B cell (primary cell): ENCODE measurements at regions not wholly inside any gene's neighbourhood (a gene's known extent, or its start where the extent isn't known, plus 50 kb on each side); places are given as distances from the start of the nearest gene placed in this dataset.

Experiments
- ATAC-seq: fragments of 200-7000 bp; cut with Tn5 transposase; one replicate; pipeline ENCODE4 v1.10.0; 2021; ENCODE audit warnings: low read depth, mild to moderate bottlenecking, moderate number of reproducible peaks, moderate library complexity
- CTCF ChIA-PET: fragments of 350-600 bp; sonication (Branson Sonifier 250); formaldehyde crosslinking; loops from one replicate; lab custom pipeline; 2021; ENCODE audit warnings: antibody characterized with exemption, inconsistent platforms; lab: Charles Lee
- POLR2A ChIA-PET: fragments of 350-600 bp; sonication (Branson Sonifier 250); formaldehyde crosslinking; loops from one replicate; lab custom pipeline; 2021; ENCODE audit warnings: antibody characterized with exemption; lab: Charles Lee
- DNase-seq: peaks from one replicate; pipeline ENCODE4 v3.0.0; 2013
- H2AFZ ChIP-seq: 2 replicates; pipeline ENCODE4 v1.6.1; 2012; ENCODE audit warnings: mild to moderate bottlenecking, low read depth, low read length; ENCODE audit not compliant: insufficient read depth, poor library complexity, severe bottlenecking
- H3K27ac ChIP-seq, 2 donors: 1 replicate in 1 of 2; 2 replicates in 1 of 2; pipeline ENCODE4 v1.5.1; 2012 to 2013; ENCODE audit warnings: low read length in 2 of 2, mild to moderate bottlenecking in 2 of 2, moderate library complexity in 1 of 2
- H3K27me3 ChIP-seq, 4 experiments: fragments of 200-600 bp in 1 of 4; sonication (generic) in 1 of 4; replicated peaks in 1 of 4; 1 replicate in 2 of 4; 2 replicates in 2 of 4; pipeline versions ENCODE4 v1.6.1 to v1.7.0; 2013 to 2016; ENCODE audit warnings: low read length in 3 of 4, mild to moderate bottlenecking in 2 of 4, mixed read lengths in 1 of 4, moderate library complexity in 1 of 4; ENCODE audit not compliant: insufficient read depth in 4 of 4, control insufficient read depth in 3 of 4; ENCODE audit errors: control extremely low read depth in 1 of 4
- H3K36me3 ChIP-seq, 2 experiments: replicated peaks in 1 of 2; 1 replicate in 1 of 2; 2 replicates in 1 of 2; pipeline versions ENCODE4 v1.6.1 to v1.7.1; 2013; ENCODE audit warnings: low read length in 1 of 2; ENCODE audit not compliant: insufficient read depth in 2 of 2, control insufficient read depth in 1 of 2; ENCODE audit errors: control extremely low read depth in 1 of 2, extremely low read depth in 1 of 2
- H3K4me1 ChIP-seq, 2 donors: fragments of 200-600 bp in 1 of 2; sonication (generic) in 1 of 2; 1 replicate in 1 of 2; 2 replicates in 1 of 2; pipeline versions ENCODE4 v1.5.1 to v1.6.1; 2013 to 2017; ENCODE audit warnings: low read length in 2 of 2; ENCODE audit not compliant: control insufficient read depth in 2 of 2, insufficient read depth in 2 of 2
- H3K4me2 ChIP-seq: replicated peaks from 2 replicates; pipeline ENCODE3; 2012; ENCODE audit warnings: mild to moderate bottlenecking, low read depth, low read length; ENCODE audit not compliant: poor library complexity, severe bottlenecking
- H3K4me3 ChIP-seq, 5 experiments: fragments of 200-600 bp in 1 of 5; sonication (generic) in 1 of 5; 1 replicate in 3 of 5; 2 replicates in 2 of 5; pipeline versions ENCODE4 v1.5.1 to v1.7.0; 2011 to 2016; ENCODE audit warnings: low read length in 4 of 5, mild to moderate bottlenecking in 4 of 5, low read depth in 2 of 5, control low read depth in 1 of 5, moderate library complexity in 1 of 5; ENCODE audit not compliant: insufficient read depth in 1 of 5; ENCODE audit errors: control extremely low read depth in 1 of 5, extremely low read depth in 1 of 5
- H3K79me2 ChIP-seq: fragments of 200-600 bp; sonication (generic); one replicate; pipeline ENCODE4 v1.6.0; 2016; ENCODE audit warnings: low read length; ENCODE audit not compliant: control insufficient read depth, insufficient read depth
- H3K9ac ChIP-seq: fragments of 200-600 bp; sonication (generic); 2 replicates; pipeline ENCODE4 v1.6.1; 2017; ENCODE audit warnings: mild to moderate bottlenecking, low read length, moderate library complexity
- H3K9me3 ChIP-seq, 3 donors: one replicate each; pipeline versions ENCODE4 v1.6.1 to v1.7.1; 2013; ENCODE audit warnings: low read length in 2 of 3; ENCODE audit not compliant: control insufficient read depth in 2 of 3, insufficient read depth in 1 of 3; ENCODE audit errors: control extremely low read depth in 1 of 3
- H4K20me1 ChIP-seq: 2 replicates; pipeline ENCODE4 v1.6.0; 2012; ENCODE audit warnings: mild to moderate bottlenecking, low read length; ENCODE audit not compliant: insufficient read depth, control insufficient read depth, poor library complexity, severe bottlenecking
- H3K27ac Mint-ChIP-seq: one replicate; pipeline ENCODE4 v1.8.0; 2021; ENCODE audit warnings: mixed read lengths
- H3K27me3 Mint-ChIP-seq: one replicate; pipeline ENCODE4 v1.8.0; 2021; ENCODE audit warnings: mixed read lengths
- H3K4me1 Mint-ChIP-seq: one replicate; pipeline ENCODE4 v1.8.0; 2021; ENCODE audit warnings: mixed read lengths
- H3K4me3 Mint-ChIP-seq: one replicate; pipeline ENCODE4 v1.8.0; 2021; ENCODE audit warnings: mixed read lengths
- H3K9me3 Mint-ChIP-seq: one replicate; pipeline ENCODE4 v1.8.0; 2022; ENCODE audit warnings: mixed read lengths; ENCODE audit not compliant: insufficient read depth
- EZH2 ChIP-seq: IDR thresholded peaks from 2 replicates; pipeline ENCODE4 v1.6.1; 2012; ENCODE audit warnings: borderline replicate concordance, low read depth, mild to moderate bottlenecking, moderate library complexity, low read length; ENCODE audit not compliant: insufficient read depth, poor library complexity, severe bottlenecking
- WGBS: methylation state at CpG from one replicate; pipeline ENCODE4 v1.1.5; 2013; ENCODE audit warnings: missing lambda C conversion rate; ENCODE audit not compliant: insufficient coverage; 5-methylcytosine and 5-hydroxymethylcytosine counted together
- intact Hi-C: fragments of 100-400 bp; cut with micrococcal nuclease; formaldehyde crosslinking; loops from one replicate; pipeline ENCODE4 v1.10.0; 2022
- TF ChIP-seq, protein P1 (sequence below): fragments of 200-600 bp; IDR thresholded peaks from one replicate; pipeline ENCODE4 v1.8.0; 2022; ENCODE audit warnings: antibody characterized with exemption, mild to moderate bottlenecking

DNA sequence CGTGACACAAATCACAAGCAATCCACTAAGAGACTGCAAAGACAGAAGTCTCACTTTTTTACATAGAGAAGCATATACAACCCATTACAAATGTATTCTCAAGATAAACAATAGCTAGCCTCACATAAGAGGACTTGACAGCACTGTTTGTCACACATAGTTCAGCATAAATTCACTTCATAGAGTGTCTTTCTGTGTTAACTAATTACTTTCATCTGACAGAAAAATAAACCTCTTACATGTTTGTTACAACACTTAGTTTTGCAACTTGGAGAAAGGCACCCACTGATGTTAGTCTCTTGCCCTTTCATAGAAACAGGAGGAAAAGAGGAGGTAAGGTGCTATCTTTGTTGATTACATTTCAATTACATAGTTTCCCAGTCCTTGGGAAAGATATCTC, 2221.9 kb upstream of the RAG2 start:
- Mint-ChIP-seq H3K27ac (no peak overlapping the region), H3K4me1 (no peaks in the 10 kb centered on the region), H3K27me3 (no peaks in the 10 kb centered on the region), H3K9me3 (peaks cover 4% of the 10 kb centered on the region), H3K4me3 (no peak overlapping the region)
- intact Hi-C loops = no loop called here
- Histone ChIP-seq H3K9me3 (peaks cover 1 to 3% (median 3%) of the 10 kb centered on the region in 3 donors), H3K4me1 (no peaks in the 10 kb centered on the region), H3K27me3 (no peaks in the 10 kb centered on the region), H3K27ac (no peak overlapping the region), H4K20me1 (no peaks in the 10 kb centered on the region), H3K4me2 (no peak overlapping the region), H3K9ac (no peak overlapping the region), H3K36me3 (no peaks in the 10 kb centered on the region), H2AFZ (no peak overlapping the region), H3K79me2 (no peaks in the 10 kb centered on the region), H3K4me3 (no peak overlapping the region)
- WGBS = no CpG with 5 or more reads among the region's 1 CpG
- POLR2A ChIA-PET = no interaction called here
- CTCF ChIA-PET = no interaction called here
- no peak for DNase-seq
- TF ChIP-seq EZH2 = no peak
- TF ChIP-seq, protein P1, sequence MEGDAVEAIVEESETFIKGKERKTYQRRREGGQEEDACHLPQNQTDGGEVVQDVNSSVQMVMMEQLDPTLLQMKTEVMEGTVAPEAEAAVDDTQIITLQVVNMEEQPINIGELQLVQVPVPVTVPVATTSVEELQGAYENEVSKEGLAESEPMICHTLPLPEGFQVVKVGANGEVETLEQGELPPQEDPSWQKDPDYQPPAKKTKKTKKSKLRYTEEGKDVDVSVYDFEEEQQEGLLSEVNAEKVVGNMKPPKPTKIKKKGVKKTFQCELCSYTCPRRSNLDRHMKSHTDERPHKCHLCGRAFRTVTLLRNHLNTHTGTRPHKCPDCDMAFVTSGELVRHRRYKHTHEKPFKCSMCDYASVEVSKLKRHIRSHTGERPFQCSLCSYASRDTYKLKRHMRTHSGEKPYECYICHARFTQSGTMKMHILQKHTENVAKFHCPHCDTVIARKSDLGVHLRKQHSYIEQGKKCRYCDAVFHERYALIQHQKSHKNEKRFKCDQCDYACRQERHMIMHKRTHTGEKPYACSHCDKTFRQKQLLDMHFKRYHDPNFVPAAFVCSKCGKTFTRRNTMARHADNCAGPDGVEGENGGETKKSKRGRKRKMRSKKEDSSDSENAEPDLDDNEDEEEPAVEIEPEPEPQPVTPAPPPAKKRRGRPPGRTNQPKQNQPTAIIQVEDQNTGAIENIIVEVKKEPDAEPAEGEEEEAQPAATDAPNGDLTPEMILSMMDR = no peak
- ATAC-seq = no peak

DNA sequence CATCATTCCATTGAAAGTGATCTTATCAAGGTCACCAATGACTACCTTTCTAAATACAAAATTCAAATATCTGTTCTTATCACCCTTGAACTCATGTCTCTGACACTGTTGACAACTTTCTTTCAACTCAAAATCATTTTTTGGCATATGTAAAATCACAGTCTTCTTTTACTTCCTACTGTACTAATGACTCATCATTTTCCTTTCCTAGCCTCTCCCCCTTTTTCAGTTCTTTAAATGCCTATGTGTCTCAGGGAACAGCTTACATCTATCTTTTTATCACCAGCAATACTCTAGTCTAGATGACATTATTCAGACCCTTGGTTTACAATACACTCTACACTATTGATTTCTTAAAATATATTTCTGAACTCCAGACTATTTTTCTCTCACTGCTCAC, 2220.7 kb upstream of the RAG2 start:
- H3K36me3 ChIP-seq = no peaks in the 10 kb centered on the region
- no peak overlapping the region for H3K4me3 ChIP-seq
- no peaks in the 10 kb centered on the region for H3K27me3 ChIP-seq
- no peak overlapping the region for H2AFZ ChIP-seq
- POLR2A ChIA-PET = no interaction called here
- Mint-ChIP-seq H3K4me1 (no peaks in the 10 kb centered on the region), H3K4me3 (no peak overlapping the region), H3K9me3 (peaks cover 4% of the 10 kb centered on the region), H3K27me3 (no peaks in the 10 kb centered on the region), H3K27ac (no peak overlapping the region)
- no peak overlapping the region for H3K27ac ChIP-seq
- H4K20me1 ChIP-seq = no peaks in the 10 kb centered on the region
- H3K79me2 ChIP-seq = no peaks in the 10 kb centered on the region
- DNase-seq (no peak), ATAC-seq (no peak)
- peaks cover 0 to 3% (median 1%) of the 10 kb centered on the region in 3 donors for H3K9me3 ChIP-seq
- TF ChIP-seq, protein P1 = no peak
- no peak for TF ChIP-seq EZH2
- intact Hi-C loops = no loop called here
- no peak overlapping the region for H3K4me2 ChIP-seq
- CTCF ChIA-PET = no interaction called here
- H3K4me1 ChIP-seq = no peaks in the 10 kb centered on the region
- H3K9ac ChIP-seq = no peak overlapping the region
